Testis (tissue), 2 donors: ENCODE measurements at regions not wholly inside any gene's neighbourhood (a gene's known extent, or its start where the extent isn't known, plus 50 kb on each side); places are given as distances from the start of the nearest gene placed in this dataset.
"Not testable (repeated sequence)": the region's sequence is repeated elsewhere in the genome, so short reads cannot be mapped to it uniquely, and the experiment has no call there.

ENCODE experiments used
- CTCF ChIP-seq, 3 experiments: fragments of 450-650 bp in 2 of 3; fragments of 200-600 bp in 1 of 3; sonication (generic) in 1 of 3; IDR thresholded peaks; one replicate each; pipeline ENCODE4 v1.5.1; 2016 to 2019; ENCODE audit warnings: antibody characterized with exemption in 3 of 3, mild to moderate bottlenecking in 2 of 3, moderate library complexity in 1 of 3
- POLR2A ChIP-seq: fragments of 450-650 bp; IDR thresholded peaks from one replicate; pipeline ENCODE4 v1.6.1; 2017; ENCODE audit warnings: antibody characterized with exemption, mild to moderate bottlenecking, moderate library complexity

GRCh38 chr13:86255820-86256219, 456.6 kb upstream of the SLITRK6 start:
- TF ChIP-seq CTCF (IDR thresholded peaks at IDR 0.05); POLR2A: not testable (repeated sequence)
